ENCODE measurements at regions not wholly inside any gene's neighbourhood (a gene's known extent, or its start where the extent isn't known, plus 50 kb on each side); places are given as distances from the start of the nearest gene placed in this dataset.

DNA sequence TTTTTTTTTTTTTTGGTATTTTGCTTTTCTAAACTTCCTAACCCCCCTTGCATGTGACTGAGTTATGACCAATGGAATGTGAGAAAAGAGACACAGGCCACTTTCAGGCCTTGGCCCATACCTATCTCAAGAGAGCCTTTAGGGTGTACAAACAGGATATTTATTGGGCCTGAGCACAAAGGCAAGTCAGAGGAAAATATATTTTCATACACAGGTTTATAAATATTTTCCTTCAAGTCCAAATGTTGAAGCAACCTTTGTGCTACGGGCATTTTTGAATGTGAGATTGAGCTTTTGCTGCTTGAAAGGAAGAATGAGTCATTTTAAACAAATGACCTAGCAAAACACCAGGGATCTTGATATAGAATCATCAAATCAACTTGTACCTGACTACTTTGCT, 228.6 kb upstream of the E2F7 start:
- H3K4me1 ChIP-seq (replicated peaks in 1 of 2; ENCODE audit: control insufficient read depth in 2 of 2, insufficient read depth in 2 of 2, low read length in 2 of 2), result no peaks in the 10 kb centered on the region
- ChIA-PET CTCF (ENCODE audit: low intra/inter-chr PET ratio) (no interaction called here), POLR2A (no interaction called here)
- H3K36me3 ChIP-seq (ENCODE audit: control insufficient read depth, insufficient read depth, low read length), result no peaks in the 10 kb centered on the region
- no peaks in the 10 kb centered on the region for H4K20me1 ChIP-seq (replicated peaks; ENCODE audit: control insufficient read depth, insufficient read depth, low read length)
- BruUV-seq (replicated peaks), result no TSS peak
- FAIRE-seq (no peak), ATAC-seq (no peak), DNase-seq (ENCODE audit: extremely low read depth in 1 of 4, low spot score in 3 of 4) (no peak)
- H3K27me3 ChIP-seq (ENCODE audit: control insufficient read depth in 2 of 2, insufficient read depth in 2 of 2, low read length in 2 of 2), result no peaks in the 10 kb centered on the region
- no peaks in the 10 kb centered on the region for H3K9me3 ChIP-seq (replicated peaks; ENCODE audit: control insufficient read depth, insufficient read depth, low read depth, low read length)
- TF ChIP-seq HIVEP1 (CRISPR knock-in tag; IDR thresholded peaks at IDR 0.05) (no peak), ZNF77 (CRISPR knock-in tag; IDR thresholded peaks at IDR 0.05) (no peak), RBM15 (IDR thresholded peaks at IDR 0.05; ENCODE audit: insufficient read depth, low read length) (no peak), LCOR (CRISPR knock-in tag; IDR thresholded peaks at IDR 0.05) (no peak), SMC3 (conservative IDR thresholded peaks at IDR 0.05; ENCODE audit: insufficient read depth, low read depth, low read length) (no peak), ILK (tag; IDR thresholded peaks at IDR 0.05; ENCODE audit: borderline replicate concordance, low read depth) (no peak)
- no peak overlapping the region for H3K27ac ChIP-seq (ENCODE audit: extremely low read depth, low read depth, low read length)
- intact Hi-C loops (cut with micrococcal nuclease) (no loop called here), in situ Hi-C loops (cut with MboI) (no loop called here)
- WGBS (ENCODE audit: insufficient coverage, low coverage, missing lambda C conversion rate), result 0% methylated on average over 1 of the region's 1 CpG
- H3K4me3 ChIP-seq, result no peak overlapping the region
- no peak overlapping the region for H3K9ac ChIP-seq (ENCODE audit: insufficient read depth in 1 of 2, low read depth in 2 of 2, low read length in 2 of 2)
- H3K9me1 ChIP-seq (ENCODE audit: control insufficient read depth, insufficient read depth, low read length), result no peaks in the 10 kb centered on the region
- no peaks in the 10 kb centered on the region for H3K79me2 ChIP-seq (ENCODE audit: control insufficient read depth, insufficient read depth, low read length)
- no peak overlapping the region for H2AFZ ChIP-seq (ENCODE audit: low read depth, low read length)
- no peak overlapping the region for H3K4me2 ChIP-seq (ENCODE audit: insufficient read depth, low read length)

DNA sequence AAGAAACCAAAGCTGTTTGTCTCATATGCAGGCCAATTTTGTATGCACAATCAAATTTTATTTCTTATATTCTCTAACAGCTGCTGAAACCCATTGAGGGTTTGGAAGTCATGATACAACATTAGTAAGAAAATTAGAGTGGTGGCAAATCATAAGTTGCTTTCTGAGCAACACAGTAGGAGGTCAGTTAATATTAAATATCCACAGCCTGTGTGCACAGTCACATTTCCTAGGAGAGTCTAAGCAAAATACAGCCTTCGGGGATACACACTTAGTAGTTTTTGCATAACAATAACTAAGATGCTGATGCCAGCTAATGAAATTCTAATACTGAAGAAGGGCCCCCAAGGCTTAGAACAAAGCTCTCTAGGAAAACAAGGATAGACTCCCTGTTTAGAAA, 209.6 kb upstream of the E2F7 start:
- Histone ChIP-seq H3K9me3 (replicated peaks; ENCODE audit: control insufficient read depth, insufficient read depth, low read depth, low read length) (no peaks in the 10 kb centered on the region), H3K36me3 (ENCODE audit: control insufficient read depth, insufficient read depth, low read length) (no peaks in the 10 kb centered on the region), H3K9ac (ENCODE audit: insufficient read depth in 1 of 2, low read depth in 2 of 2, low read length in 2 of 2) (no peak overlapping the region), H4K20me1 (replicated peaks; ENCODE audit: control insufficient read depth, insufficient read depth, low read length) (no peaks in the 10 kb centered on the region), H3K4me2 (ENCODE audit: insufficient read depth, low read length) (no peak overlapping the region), H3K27me3 (ENCODE audit: control insufficient read depth in 2 of 2, insufficient read depth in 2 of 2, low read length in 2 of 2) (no peaks in the 10 kb centered on the region), H3K27ac (ENCODE audit: extremely low read depth, low read depth, low read length) (no peak overlapping the region), H3K4me3 (no peak overlapping the region), H3K79me2 (ENCODE audit: control insufficient read depth, insufficient read depth, low read length) (no peaks in the 10 kb centered on the region), H3K9me1 (ENCODE audit: control insufficient read depth, insufficient read depth, low read length) (no peaks in the 10 kb centered on the region), H2AFZ (ENCODE audit: low read depth, low read length) (no peak overlapping the region), H3K4me1 (replicated peaks in 1 of 2; ENCODE audit: control insufficient read depth in 2 of 2, insufficient read depth in 2 of 2, low read length in 2 of 2) (no peaks in the 10 kb centered on the region)
- CTCF ChIA-PET (ENCODE audit: low intra/inter-chr PET ratio), result no interaction called here
- BruUV-seq (replicated peaks), result no TSS peak
- FAIRE-seq, result no peak
- no peak for ATAC-seq
- in situ Hi-C loops (cut with MboI) (no loop called here), intact Hi-C loops (cut with micrococcal nuclease) (no loop called here)
- WGBS (ENCODE audit: insufficient coverage, low coverage, missing lambda C conversion rate), result 0% methylated on average over 1 of the region's 1 CpG
- POLR2A ChIA-PET, result no interaction called here
- DNase-seq (ENCODE audit: extremely low read depth in 1 of 4, low spot score in 3 of 4), result no peak
- no peak for TF ChIP-seq TCF3 (CRISPR knock-in tag; IDR thresholded peaks at IDR 0.05)
- TF ChIP-seq MYC (IDR thresholded peaks at IDR 0.05; ENCODE audit: low read depth, low read length), result no peak
- TF ChIP-seq MYC (CRISPR knock-in tag; IDR thresholded peaks at IDR 0.05; ENCODE audit: borderline replicate concordance, low read depth), result no peak
- no peak for TF ChIP-seq ZNF431 (CRISPR knock-in tag; IDR thresholded peaks at IDR 0.05)
- no peak for TF ChIP-seq ZKSCAN1 (IDR thresholded peaks at IDR 0.05; ENCODE audit: low read depth, low read length)
- no peak for TF ChIP-seq DMBX1 (CRISPR knock-in tag; IDR thresholded peaks at IDR 0.05; ENCODE audit: borderline replicate concordance)
- TF ChIP-seq RBM39 (optimal IDR thresholded peaks at IDR 0.05; ENCODE audit: low read depth, low read length), result no peak
- no peak for TF ChIP-seq SIX5 (IDR thresholded peaks at IDR 0.05; ENCODE audit: borderline replicate concordance in 1 of 2, insufficient read depth in 1 of 2, low read depth in 1 of 2, low read length in 2 of 2)
- TF ChIP-seq CC2D1A (IDR thresholded peaks at IDR 0.05), result no peak
- no peak for TF ChIP-seq RAD51 (IDR thresholded peaks at IDR 0.05; ENCODE audit: borderline replicate concordance, low read depth)
- TF ChIP-seq ZNF212 (CRISPR knock-in tag; IDR thresholded peaks at IDR 0.05), result no peak
- TF ChIP-seq HMG20B (CRISPR knock-in tag; IDR thresholded peaks at IDR 0.05), result no peak
- TF ChIP-seq ZNF274 (IDR thresholded peaks at IDR 0.05; ENCODE audit: borderline replicate concordance, low read depth, low read length), result no peak
- no peak for TF ChIP-seq MED1 (CRISPR knock-in tag; IDR thresholded peaks at IDR 0.05; ENCODE audit: borderline replicate concordance)
